ENCODE measurements at regions not wholly inside any gene's neighbourhood (a gene's known extent, or its start where the extent isn't known, plus 50 kb on each side); places are given as distances from the start of the nearest gene placed in this dataset.

DNA sequence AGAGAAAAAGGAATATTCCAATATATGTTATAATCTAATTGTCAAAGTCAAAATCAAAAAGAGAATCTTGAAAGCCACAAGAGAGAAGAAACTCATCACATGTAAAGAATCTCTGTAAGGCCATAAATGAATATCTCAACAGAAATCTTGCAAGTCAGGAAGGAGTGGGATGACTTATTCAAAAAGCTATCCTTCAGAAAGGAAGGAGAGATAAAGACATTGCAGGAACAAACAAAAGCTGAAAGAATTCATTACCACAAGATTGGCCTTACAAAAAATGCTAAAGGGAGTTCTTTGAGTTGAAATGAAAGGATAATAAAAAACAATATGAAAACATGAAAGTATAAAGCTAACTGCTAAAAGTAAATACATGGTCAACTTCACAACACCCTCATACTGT lies 286.8 kb downstream of the LRIG3 start:
- TF ChIP-seq CTCF (IDR thresholded peaks at IDR 0.05): no peak
- TF ChIP-seq POLR2A (IDR thresholded peaks at IDR 0.05): no peak
